ENCODE measurements at regions not wholly inside any gene's neighbourhood (a gene's known extent, or its start where the extent isn't known, plus 50 kb on each side); places are given as distances from the start of the nearest gene placed in this dataset.

GRCh38 chr4:165763640-165764039 lies 109.4 kb upstream of the TLL1 start:
- Histone ChIP-seq H3K4me3 (ENCODE audit: low read depth, low read length) (no peak overlapping the region), H3K36me3 (ENCODE audit: control insufficient read depth, insufficient read depth, low read length) (no peaks in the 10 kb centered on the region), H3K27me3 (ENCODE audit: control insufficient read depth, insufficient read depth, low read length) (no peaks in the 10 kb centered on the region)
- DNase-seq (ENCODE audit: low read depth) = no peak
- no peak for TF ChIP-seq CTCF (IDR thresholded peaks at IDR 0.05; ENCODE audit: insufficient read depth, low read length, poor library complexity, severe bottlenecking)

- no peak overlapping the region for H3K4me3 ChIP-seq (ENCODE audit: low read depth, low read length)
- no peaks in the 10 kb centered on the region for H3K27me3 ChIP-seq (ENCODE audit: control insufficient read depth, insufficient read depth, low read length)
- no peak for TF ChIP-seq CTCF (IDR thresholded peaks at IDR 0.05; ENCODE audit: insufficient read depth, low read length, poor library complexity, severe bottlenecking)
- no peaks in the 10 kb centered on the region for H3K36me3 ChIP-seq (ENCODE audit: control insufficient read depth, insufficient read depth, low read length)
- DNase-seq (ENCODE audit: low read depth) = peak; percentile 61
Observed at GRCh38 chr4:165765053-165765452, 108.0 kb upstream of the TLL1 start.

- no peak for TF ChIP-seq CTCF (IDR thresholded peaks at IDR 0.05; ENCODE audit: insufficient read depth, low read length, poor library complexity, severe bottlenecking)
- H3K4me3 ChIP-seq (ENCODE audit: low read depth, low read length) = no peak overlapping the region
- no peak for DNase-seq (ENCODE audit: low read depth)
- H3K27me3 ChIP-seq (ENCODE audit: control insufficient read depth, insufficient read depth, low read length) = no peaks in the 10 kb centered on the region
- H3K36me3 ChIP-seq (ENCODE audit: control insufficient read depth, insufficient read depth, low read length) = no peaks in the 10 kb centered on the region
Observed at GRCh38 chr4:165766018-165766417, 107.0 kb upstream of the TLL1 start.

- TF ChIP-seq CTCF (IDR thresholded peaks at IDR 0.05; ENCODE audit: insufficient read depth, low read length, poor library complexity, severe bottlenecking) = no peak
- H3K36me3 ChIP-seq (ENCODE audit: control insufficient read depth, insufficient read depth, low read length) = no peaks in the 10 kb centered on the region
- no peaks in the 10 kb centered on the region for H3K27me3 ChIP-seq (ENCODE audit: control insufficient read depth, insufficient read depth, low read length)
- H3K4me3 ChIP-seq (ENCODE audit: low read depth, low read length) = no peak overlapping the region
- DNase-seq (ENCODE audit: low read depth) = no peak
Observed at GRCh38 chr4:165766976-165767375, 106.1 kb upstream of the TLL1 start.

- DNase-seq (ENCODE audit: low read depth) = no peak
- no peak for TF ChIP-seq CTCF (IDR thresholded peaks at IDR 0.05; ENCODE audit: insufficient read depth, low read length, poor library complexity, severe bottlenecking)
- H3K27me3 ChIP-seq (ENCODE audit: control insufficient read depth, insufficient read depth, low read length) = no peaks in the 10 kb centered on the region
- H3K36me3 ChIP-seq (ENCODE audit: control insufficient read depth, insufficient read depth, low read length) = no peaks in the 10 kb centered on the region
- H3K4me3 ChIP-seq (ENCODE audit: low read depth, low read length) = no peak overlapping the region
Observed at GRCh38 chr4:165767671-165768070, 105.4 kb upstream of the TLL1 start.

- TF ChIP-seq CTCF (IDR thresholded peaks at IDR 0.05; ENCODE audit: insufficient read depth, low read length, poor library complexity, severe bottlenecking) = no peak
- H3K36me3 ChIP-seq (ENCODE audit: control insufficient read depth, insufficient read depth, low read length) = no peaks in the 10 kb centered on the region
- no peaks in the 10 kb centered on the region for H3K27me3 ChIP-seq (ENCODE audit: control insufficient read depth, insufficient read depth, low read length)
- no peak overlapping the region for H3K4me3 ChIP-seq (ENCODE audit: low read depth, low read length)
- no peak for DNase-seq (ENCODE audit: low read depth)
Observed at GRCh38 chr4:165768281-165768680, 104.8 kb upstream of the TLL1 start.
